B cell (primary cell): ENCODE measurements at regions not wholly inside any gene's neighbourhood (a gene's known extent, or its start where the extent isn't known, plus 50 kb on each side); places are given as distances from the start of the nearest gene placed in this dataset.

ENCODE experiments used
- ATAC-seq: fragments of 200-7000 bp; cut with Tn5 transposase; one replicate; pipeline ENCODE4 v1.10.0; 2021; ENCODE audit warnings: low read depth, mild to moderate bottlenecking, moderate number of reproducible peaks, moderate library complexity
- CTCF ChIA-PET: fragments of 350-600 bp; sonication (Branson Sonifier 250); formaldehyde crosslinking; loops from one replicate; lab custom pipeline; 2021; ENCODE audit warnings: antibody characterized with exemption, inconsistent platforms; lab: Charles Lee
- POLR2A ChIA-PET: fragments of 350-600 bp; sonication (Branson Sonifier 250); formaldehyde crosslinking; loops from one replicate; lab custom pipeline; 2021; ENCODE audit warnings: antibody characterized with exemption; lab: Charles Lee
- DNase-seq: peaks from one replicate; pipeline ENCODE4 v3.0.0; 2013
- H2AFZ ChIP-seq: 2 replicates; pipeline ENCODE4 v1.6.1; 2012; ENCODE audit warnings: mild to moderate bottlenecking, low read depth, low read length; ENCODE audit not compliant: insufficient read depth, poor library complexity, severe bottlenecking
- H3K27ac ChIP-seq, 2 donors: 1 replicate in 1 of 2; 2 replicates in 1 of 2; pipeline ENCODE4 v1.5.1; 2012 to 2013; ENCODE audit warnings: low read length in 2 of 2, mild to moderate bottlenecking in 2 of 2, moderate library complexity in 1 of 2
- H3K27me3 ChIP-seq, 4 experiments: fragments of 200-600 bp in 1 of 4; sonication (generic) in 1 of 4; replicated peaks in 1 of 4; 1 replicate in 2 of 4; 2 replicates in 2 of 4; pipeline versions ENCODE4 v1.6.1 to v1.7.0; 2013 to 2016; ENCODE audit warnings: low read length in 3 of 4, mild to moderate bottlenecking in 2 of 4, mixed read lengths in 1 of 4, moderate library complexity in 1 of 4; ENCODE audit not compliant: insufficient read depth in 4 of 4, control insufficient read depth in 3 of 4; ENCODE audit errors: control extremely low read depth in 1 of 4
- H3K36me3 ChIP-seq, 2 experiments: replicated peaks in 1 of 2; 1 replicate in 1 of 2; 2 replicates in 1 of 2; pipeline versions ENCODE4 v1.6.1 to v1.7.1; 2013; ENCODE audit warnings: low read length in 1 of 2; ENCODE audit not compliant: insufficient read depth in 2 of 2, control insufficient read depth in 1 of 2; ENCODE audit errors: control extremely low read depth in 1 of 2, extremely low read depth in 1 of 2
- H3K4me1 ChIP-seq, 2 donors: fragments of 200-600 bp in 1 of 2; sonication (generic) in 1 of 2; 1 replicate in 1 of 2; 2 replicates in 1 of 2; pipeline versions ENCODE4 v1.5.1 to v1.6.1; 2013 to 2017; ENCODE audit warnings: low read length in 2 of 2; ENCODE audit not compliant: control insufficient read depth in 2 of 2, insufficient read depth in 2 of 2
- H3K4me2 ChIP-seq: replicated peaks from 2 replicates; pipeline ENCODE3; 2012; ENCODE audit warnings: mild to moderate bottlenecking, low read depth, low read length; ENCODE audit not compliant: poor library complexity, severe bottlenecking
- H3K4me3 ChIP-seq, 5 experiments: fragments of 200-600 bp in 1 of 5; sonication (generic) in 1 of 5; 1 replicate in 3 of 5; 2 replicates in 2 of 5; pipeline versions ENCODE4 v1.5.1 to v1.7.0; 2011 to 2016; ENCODE audit warnings: low read length in 4 of 5, mild to moderate bottlenecking in 4 of 5, low read depth in 2 of 5, control low read depth in 1 of 5, moderate library complexity in 1 of 5; ENCODE audit not compliant: insufficient read depth in 1 of 5; ENCODE audit errors: control extremely low read depth in 1 of 5, extremely low read depth in 1 of 5
- H3K79me2 ChIP-seq: fragments of 200-600 bp; sonication (generic); one replicate; pipeline ENCODE4 v1.6.0; 2016; ENCODE audit warnings: low read length; ENCODE audit not compliant: control insufficient read depth, insufficient read depth
- H3K9ac ChIP-seq: fragments of 200-600 bp; sonication (generic); 2 replicates; pipeline ENCODE4 v1.6.1; 2017; ENCODE audit warnings: mild to moderate bottlenecking, low read length, moderate library complexity
- H3K9me3 ChIP-seq, 3 donors: one replicate each; pipeline versions ENCODE4 v1.6.1 to v1.7.1; 2013; ENCODE audit warnings: low read length in 2 of 3; ENCODE audit not compliant: control insufficient read depth in 2 of 3, insufficient read depth in 1 of 3; ENCODE audit errors: control extremely low read depth in 1 of 3
- H4K20me1 ChIP-seq: 2 replicates; pipeline ENCODE4 v1.6.0; 2012; ENCODE audit warnings: mild to moderate bottlenecking, low read length; ENCODE audit not compliant: insufficient read depth, control insufficient read depth, poor library complexity, severe bottlenecking
- H3K27ac Mint-ChIP-seq: one replicate; pipeline ENCODE4 v1.8.0; 2021; ENCODE audit warnings: mixed read lengths
- H3K27me3 Mint-ChIP-seq: one replicate; pipeline ENCODE4 v1.8.0; 2021; ENCODE audit warnings: mixed read lengths
- H3K4me1 Mint-ChIP-seq: one replicate; pipeline ENCODE4 v1.8.0; 2021; ENCODE audit warnings: mixed read lengths
- H3K4me3 Mint-ChIP-seq: one replicate; pipeline ENCODE4 v1.8.0; 2021; ENCODE audit warnings: mixed read lengths
- H3K9me3 Mint-ChIP-seq: one replicate; pipeline ENCODE4 v1.8.0; 2022; ENCODE audit warnings: mixed read lengths; ENCODE audit not compliant: insufficient read depth
- CTCF ChIP-seq: fragments of 200-600 bp; IDR thresholded peaks from one replicate; pipeline ENCODE4 v1.8.0; 2022; ENCODE audit warnings: antibody characterized with exemption, mild to moderate bottlenecking
- EZH2 ChIP-seq: IDR thresholded peaks from 2 replicates; pipeline ENCODE4 v1.6.1; 2012; ENCODE audit warnings: borderline replicate concordance, low read depth, mild to moderate bottlenecking, moderate library complexity, low read length; ENCODE audit not compliant: insufficient read depth, poor library complexity, severe bottlenecking
- WGBS: methylation state at CpG from one replicate; pipeline ENCODE4 v1.1.5; 2013; ENCODE audit warnings: missing lambda C conversion rate; ENCODE audit not compliant: insufficient coverage; 5-methylcytosine and 5-hydroxymethylcytosine counted together
- intact Hi-C: fragments of 100-400 bp; cut with micrococcal nuclease; formaldehyde crosslinking; loops from one replicate; pipeline ENCODE4 v1.10.0; 2022

- Histone ChIP-seq H3K4me3 (no peak overlapping the region), H3K27ac (no peak overlapping the region), H3K9me3 (peaks cover 0 to 17% (median 0%) of the 10 kb centered on the region in 3 donors), H3K9ac (no peak overlapping the region), H2AFZ (no peak overlapping the region), H3K36me3 (no peaks in the 10 kb centered on the region), H3K4me2 (no peak overlapping the region), H3K79me2 (no peaks in the 10 kb centered on the region), H4K20me1 (no peaks in the 10 kb centered on the region), H3K4me1 (no peaks in the 10 kb centered on the region), H3K27me3 (no peaks in the 10 kb centered on the region)
- Mint-ChIP-seq H3K4me3 (no peak overlapping the region), H3K27ac (no peak overlapping the region), H3K4me1 (no peaks in the 10 kb centered on the region), H3K27me3 (no peaks in the 10 kb centered on the region), H3K9me3 (no peaks in the 10 kb centered on the region)
- TF ChIP-seq CTCF, result no peak
- no peak for DNase-seq
- ChIA-PET CTCF (no interaction called here), POLR2A (no interaction called here)
- WGBS, result 75% methylated on average over 4 of the region's 4 CpGs
- no peak for ATAC-seq
- intact Hi-C loops, result no loop called here
Measured at GRCh38 chr16:5584109-5584508, 486.5 kb upstream of the EEF2KMT start.

- Mint-ChIP-seq H3K4me1 (no peaks in the 10 kb centered on the region), H3K27me3 (no peaks in the 10 kb centered on the region), H3K9me3 (no peaks in the 10 kb centered on the region), H3K27ac (no peak overlapping the region), H3K4me3 (no peak overlapping the region)
- no peaks in the 10 kb centered on the region for H4K20me1 ChIP-seq
- no peak for TF ChIP-seq EZH2
- TF ChIP-seq CTCF, result no peak
- no peak overlapping the region for H3K27ac ChIP-seq
- H2AFZ ChIP-seq, result no peak overlapping the region
- H3K4me1 ChIP-seq, result no peaks in the 10 kb centered on the region
- H3K4me2 ChIP-seq, result no peak overlapping the region
- no peaks in the 10 kb centered on the region for H3K36me3 ChIP-seq
- no peaks in the 10 kb centered on the region for H3K27me3 ChIP-seq
- peaks cover 0 to 17% (median 0%) of the 10 kb centered on the region in 3 donors for H3K9me3 ChIP-seq
- ChIA-PET POLR2A (no interaction called here), CTCF (no interaction called here)
- 66% methylated on average over 3 of the region's 7 CpGs for WGBS
- H3K9ac ChIP-seq, result no peak overlapping the region
- no peaks in the 10 kb centered on the region for H3K79me2 ChIP-seq
- ATAC-seq (no peak), DNase-seq (no peak)
- H3K4me3 ChIP-seq, result no peak overlapping the region
- intact Hi-C loops, result no loop called here
Measured at GRCh38 chr16:5582529-5582928, 484.9 kb upstream of the EEF2KMT start.
